ENCODE measurements at regions not wholly inside any gene's neighbourhood (a gene's known extent, or its start where the extent isn't known, plus 50 kb on each side); places are given as distances from the start of the nearest gene placed in this dataset.

DNA sequence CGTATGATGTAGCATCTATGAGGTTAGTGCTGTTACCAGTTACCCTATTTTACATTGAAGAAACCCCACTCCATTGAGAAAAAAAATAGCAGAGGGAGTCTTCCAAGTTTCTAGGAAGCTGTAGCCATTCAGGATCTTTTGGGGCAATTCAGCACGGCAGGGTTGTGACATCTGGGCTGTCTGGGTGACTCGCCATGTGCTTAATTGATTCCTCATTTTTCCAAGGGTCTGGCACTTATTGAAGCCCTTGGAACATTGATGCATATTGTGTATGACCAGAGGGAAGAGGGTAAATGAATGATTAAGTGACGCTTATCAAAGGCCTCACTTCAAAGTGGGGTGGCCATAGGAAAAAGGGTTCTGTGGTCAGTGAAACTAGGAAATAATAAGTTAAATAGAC lies 248.7 kb downstream of the ARHGAP12 start:
- FAIRE-seq (no peak), DNase-seq (ENCODE audit: extremely low read depth in 1 of 4, low spot score in 3 of 4) (no peak), ATAC-seq (no peak)
- Histone ChIP-seq H2AFZ (ENCODE audit: low read depth, low read length) (no peak overlapping the region), H3K9ac (ENCODE audit: insufficient read depth in 1 of 2, low read depth in 2 of 2, low read length in 2 of 2) (no peak overlapping the region), H3K36me3 (ENCODE audit: control insufficient read depth, insufficient read depth, low read length) (no peaks in the 10 kb centered on the region), H3K4me3 (no peak overlapping the region), H3K4me2 (ENCODE audit: insufficient read depth, low read length) (no peak overlapping the region), H3K4me1 (replicated peaks in 1 of 2; ENCODE audit: control insufficient read depth in 2 of 2, insufficient read depth in 2 of 2, low read length in 2 of 2) (no peaks in the 10 kb centered on the region; a peak in 1 of 5 replicates), H3K27ac (ENCODE audit: extremely low read depth, low read depth, low read length) (no peak overlapping the region), H3K79me2 (ENCODE audit: control insufficient read depth, insufficient read depth, low read length) (no peaks in the 10 kb centered on the region), H3K27me3 (ENCODE audit: control insufficient read depth in 2 of 2, insufficient read depth in 2 of 2, low read length in 2 of 2) (no peaks in the 10 kb centered on the region), H3K9me1 (ENCODE audit: control insufficient read depth, insufficient read depth, low read length) (no peaks in the 10 kb centered on the region), H4K20me1 (replicated peaks; ENCODE audit: control insufficient read depth, insufficient read depth, low read length) (no peaks in the 10 kb centered on the region), H3K9me3 (replicated peaks; ENCODE audit: control insufficient read depth, insufficient read depth, low read depth, low read length) (no peaks in the 10 kb centered on the region)
- CTCF ChIA-PET (ENCODE audit: low intra/inter-chr PET ratio) = no interaction called here
- in situ Hi-C loops (cut with MboI) = no loop called here
- BruUV-seq (replicated peaks) = no TSS peak
- intact Hi-C loops (cut with micrococcal nuclease) = no loop called here
- POLR2A ChIA-PET = no interaction called here
- TF ChIP-seq E2F8 (IDR thresholded peaks at IDR 0.05; ENCODE audit: low read depth, partially characterized antibody) (no peak), U2AF1 (optimal IDR thresholded peaks at IDR 0.05; ENCODE audit: low read depth, low read length) (no peak)
- TF ChIP-seq, protein P1, sequence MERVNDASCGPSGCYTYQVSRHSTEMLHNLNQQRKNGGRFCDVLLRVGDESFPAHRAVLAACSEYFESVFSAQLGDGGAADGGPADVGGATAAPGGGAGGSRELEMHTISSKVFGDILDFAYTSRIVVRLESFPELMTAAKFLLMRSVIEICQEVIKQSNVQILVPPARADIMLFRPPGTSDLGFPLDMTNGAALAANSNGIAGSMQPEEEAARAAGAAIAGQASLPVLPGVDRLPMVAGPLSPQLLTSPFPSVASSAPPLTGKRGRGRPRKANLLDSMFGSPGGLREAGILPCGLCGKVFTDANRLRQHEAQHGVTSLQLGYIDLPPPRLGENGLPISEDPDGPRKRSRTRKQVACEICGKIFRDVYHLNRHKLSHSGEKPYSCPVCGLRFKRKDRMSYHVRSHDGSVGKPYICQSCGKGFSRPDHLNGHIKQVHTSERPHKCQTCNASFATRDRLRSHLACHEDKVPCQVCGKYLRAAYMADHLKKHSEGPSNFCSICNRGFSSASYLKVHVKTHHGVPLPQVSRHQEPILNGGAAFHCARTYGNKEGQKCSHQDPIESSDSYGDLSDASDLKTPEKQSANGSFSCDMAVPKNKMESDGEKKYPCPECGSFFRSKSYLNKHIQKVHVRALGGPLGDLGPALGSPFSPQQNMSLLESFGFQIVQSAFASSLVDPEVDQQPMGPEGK (CRISPR knock-in tag; IDR thresholded peaks at IDR 0.05; ENCODE audit: borderline replicate concordance) = no peak
- 3% methylated on average over 4 of the region's 4 CpGs for WGBS (ENCODE audit: insufficient coverage, low coverage, missing lambda C conversion rate)
